Activated CD4-positive, alpha-beta T cell treated with anti-CD3 and anti-CD28 coated beads, Interleukin-2, amount 10 ng/mL, durations not matched to agents 7 days and 5 days (primary cell): ENCODE measurements at regions not wholly inside any gene's neighbourhood (a gene's known extent, or its start where the extent isn't known, plus 50 kb on each side); places are given as distances from the start of the nearest gene placed in this dataset.

Experiments
- CTCF ChIA-PET: fragments of 350-600 bp; sonication (Branson Sonifier 250); formaldehyde crosslinking; loops from one replicate; lab custom pipeline; 2021; ENCODE audit warnings: antibody characterized with exemption; lab: Charles Lee
- POLR2A ChIA-PET: fragments of 350-600 bp; sonication (Branson Sonifier 250); formaldehyde crosslinking; loops from one replicate; lab custom pipeline; 2021; ENCODE audit warnings: antibody characterized with exemption; lab: Charles Lee
- DNase-seq: peaks from one replicate; pipeline ENCODE4 v3.0.0-alpha.2; 2020
- H3K27ac Mint-ChIP-seq: one replicate; pipeline ENCODE4 v1.8.0; 2021; ENCODE audit warnings: mild to moderate bottlenecking, moderate library complexity, mixed read lengths
- H3K27me3 Mint-ChIP-seq: one replicate; pipeline ENCODE4 v1.8.0; 2021; ENCODE audit warnings: mixed read lengths
- H3K36me3 Mint-ChIP-seq: one replicate; pipeline ENCODE4 v1.8.0; 2021; ENCODE audit warnings: low read depth, mixed read lengths
- H3K4me1 Mint-ChIP-seq: one replicate; pipeline ENCODE4 v1.8.0; 2021; ENCODE audit warnings: mixed read lengths
- H3K4me3 Mint-ChIP-seq: one replicate; pipeline ENCODE4 v1.8.0; 2021; ENCODE audit warnings: mild to moderate bottlenecking, moderate library complexity, mixed read lengths
- H3K9me3 Mint-ChIP-seq: one replicate; pipeline ENCODE4 v1.8.0; 2021; ENCODE audit warnings: mixed read lengths

- Mint-ChIP-seq H3K27ac (no peak overlapping the region), H3K27me3 (peaks cover 18% of the 10 kb centered on the region), H3K4me3 (no peak overlapping the region), H3K36me3 (no peaks in the 10 kb centered on the region), H3K9me3 (no peaks in the 10 kb centered on the region), H3K4me1 (no peaks in the 10 kb centered on the region)
- CTCF ChIA-PET: no interaction called here
- POLR2A ChIA-PET: no interaction called here
- no peak for DNase-seq
Measured at GRCh38 chr10:44295644-44296241, 89.2 kb downstream of the CXCL12 start.

- H3K27ac Mint-ChIP-seq: no peak overlapping the region
- H3K36me3 Mint-ChIP-seq: no peaks in the 10 kb centered on the region
- peaks cover 19% of the 10 kb centered on the region for H3K27me3 Mint-ChIP-seq
- H3K4me1 Mint-ChIP-seq: no peaks in the 10 kb centered on the region
- DNase-seq: no peak
- H3K9me3 Mint-ChIP-seq: no peaks in the 10 kb centered on the region
- H3K4me3 Mint-ChIP-seq: no peak overlapping the region
- POLR2A ChIA-PET: no interaction called here
- CTCF ChIA-PET: no interaction called here
Measured at GRCh38 chr10:44294726-44295412, 90.0 kb downstream of the CXCL12 start.

GRCh38 chr10:44293842-44294241, 91.1 kb downstream of the CXCL12 start:
- no peak overlapping the region for H3K4me3 Mint-ChIP-seq
- H3K9me3 Mint-ChIP-seq: no peaks in the 10 kb centered on the region
- no peaks in the 10 kb centered on the region for H3K36me3 Mint-ChIP-seq
- ChIA-PET POLR2A (no interaction called here), CTCF (no interaction called here)
- H3K27ac Mint-ChIP-seq: no peak overlapping the region
- no peak for DNase-seq
- peaks cover 25% of the 10 kb centered on the region for H3K27me3 Mint-ChIP-seq
- H3K4me1 Mint-ChIP-seq: no peaks in the 10 kb centered on the region

GRCh38 chr10:44293306-44293778, 91.6 kb downstream of the CXCL12 start:
- no peak for DNase-seq
- Mint-ChIP-seq H3K4me3 (no peak overlapping the region), H3K36me3 (no peaks in the 10 kb centered on the region), H3K9me3 (no peaks in the 10 kb centered on the region), H3K27ac (no peak overlapping the region), H3K27me3 (peaks cover 26% of the 10 kb centered on the region), H3K4me1 (no peaks in the 10 kb centered on the region)
- ChIA-PET POLR2A (no interaction called here), CTCF (no interaction called here)

- no peaks in the 10 kb centered on the region for H3K4me1 Mint-ChIP-seq
- ChIA-PET POLR2A (no interaction called here), CTCF (no interaction called here)
- H3K36me3 Mint-ChIP-seq: no peaks in the 10 kb centered on the region
- H3K27ac Mint-ChIP-seq: no peak overlapping the region
- H3K4me3 Mint-ChIP-seq: no peak overlapping the region
- H3K9me3 Mint-ChIP-seq: no peaks in the 10 kb centered on the region
- peaks cover 28% of the 10 kb centered on the region for H3K27me3 Mint-ChIP-seq
- DNase-seq: no peak
Measured at GRCh38 chr10:44292390-44293002, 92.4 kb downstream of the CXCL12 start.

GRCh38 chr10:44291091-44291490, 93.8 kb downstream of the CXCL12 start:
- no peak for DNase-seq
- ChIA-PET POLR2A (no interaction called here), CTCF (no interaction called here)
- Mint-ChIP-seq H3K4me3 (no peak overlapping the region), H3K36me3 (no peaks in the 10 kb centered on the region), H3K4me1 (no peaks in the 10 kb centered on the region), H3K9me3 (no peaks in the 10 kb centered on the region), H3K27ac (no peak overlapping the region), H3K27me3 (peaks cover 31% of the 10 kb centered on the region)

- H3K36me3 Mint-ChIP-seq: no peaks in the 10 kb centered on the region
- no peaks in the 10 kb centered on the region for H3K4me1 Mint-ChIP-seq
- CTCF ChIA-PET: no interaction called here
- no peak for DNase-seq
- H3K27me3 Mint-ChIP-seq: peaks cover 33% of the 10 kb centered on the region
- POLR2A ChIA-PET: no interaction called here
- no peak overlapping the region for H3K4me3 Mint-ChIP-seq
- no peaks in the 10 kb centered on the region for H3K9me3 Mint-ChIP-seq
- H3K27ac Mint-ChIP-seq: no peak overlapping the region
Measured at GRCh38 chr10:44289125-44289524, 95.8 kb downstream of the CXCL12 start.

GRCh38 chr10:44287408-44287807, 97.5 kb downstream of the CXCL12 start:
- H3K27me3 Mint-ChIP-seq: peaks cover 30% of the 10 kb centered on the region
- ChIA-PET CTCF (no interaction called here), POLR2A (no interaction called here)
- H3K4me3 Mint-ChIP-seq: no peak overlapping the region
- H3K4me1 Mint-ChIP-seq: no peaks in the 10 kb centered on the region
- no peak overlapping the region for H3K27ac Mint-ChIP-seq
- no peak for DNase-seq
- H3K9me3 Mint-ChIP-seq: no peaks in the 10 kb centered on the region
- H3K36me3 Mint-ChIP-seq: no peaks in the 10 kb centered on the region

GRCh38 chr10:44284198-44285084, 100.5 kb downstream of the CXCL12 start:
- Mint-ChIP-seq H3K4me1 (no peaks in the 10 kb centered on the region), H3K4me3 (no peak overlapping the region), H3K36me3 (no peaks in the 10 kb centered on the region), H3K9me3 (no peaks in the 10 kb centered on the region), H3K27me3 (peaks cover 12% of the 10 kb centered on the region), H3K27ac (no peak overlapping the region)
- CTCF ChIA-PET: no interaction called here
- DNase-seq: no peak
- POLR2A ChIA-PET: no interaction called here

- Mint-ChIP-seq H3K4me1 (no peaks in the 10 kb centered on the region), H3K27ac (no peak overlapping the region), H3K36me3 (no peaks in the 10 kb centered on the region), H3K27me3 (peaks cover 5% of the 10 kb centered on the region), H3K4me3 (no peak overlapping the region), H3K9me3 (no peaks in the 10 kb centered on the region)
- DNase-seq: no peak
- ChIA-PET CTCF (no interaction called here), POLR2A (no interaction called here)
Measured at GRCh38 chr10:44282626-44283300, 102.1 kb downstream of the CXCL12 start.

GRCh38 chr10:44281662-44282061, 103.2 kb downstream of the CXCL12 start:
- H3K27ac Mint-ChIP-seq: no peak overlapping the region
- H3K36me3 Mint-ChIP-seq: no peaks in the 10 kb centered on the region
- peaks cover 3% of the 10 kb centered on the region for H3K9me3 Mint-ChIP-seq
- H3K27me3 Mint-ChIP-seq: peaks cover 5% of the 10 kb centered on the region
- DNase-seq: no peak
- no peaks in the 10 kb centered on the region for H3K4me1 Mint-ChIP-seq
- POLR2A ChIA-PET: no interaction called here
- no peak overlapping the region for H3K4me3 Mint-ChIP-seq
- CTCF ChIA-PET: no interaction called here

- CTCF ChIA-PET: no interaction called here
- H3K9me3 Mint-ChIP-seq: peaks cover 3% of the 10 kb centered on the region
- no peaks in the 10 kb centered on the region for H3K4me1 Mint-ChIP-seq
- no peak for DNase-seq
- H3K27ac Mint-ChIP-seq: no peak overlapping the region
- no peak overlapping the region for H3K4me3 Mint-ChIP-seq
- H3K27me3 Mint-ChIP-seq: peaks cover 3% of the 10 kb centered on the region
- H3K36me3 Mint-ChIP-seq: no peaks in the 10 kb centered on the region
- POLR2A ChIA-PET: no interaction called here
Measured at GRCh38 chr10:44281089-44281613, 103.7 kb downstream of the CXCL12 start.
